Left ventricle myocardium inferior (tissue), 1 donor: ENCODE measurements at regions not wholly inside any gene's neighbourhood (a gene's known extent, or its start where the extent isn't known, plus 50 kb on each side); places are given as distances from the start of the nearest gene placed in this dataset.

ENCODE experiments used
- DNase-seq: peaks from one replicate; pipeline ENCODE4 v3.0.0-alpha.2; 2020
- H3K27ac ChIP-seq: fragments of 200-600 bp; replicated peaks from 2 replicates; pipeline ENCODE4 v1.8.0; 2021
- H3K27me3 ChIP-seq: fragments of 200-600 bp; 2 replicates; pipeline ENCODE4 v1.8.0; 2021; ENCODE audit warnings: low read depth
- H3K36me3 ChIP-seq: fragments of 200-600 bp; 2 replicates; pipeline ENCODE4 v1.8.0; 2021
- H3K4me1 ChIP-seq: fragments of 200-600 bp; 2 replicates; pipeline ENCODE4 v1.8.0; 2021
- H3K4me3 ChIP-seq: fragments of 200-600 bp; 2 replicates; pipeline ENCODE4 v1.8.0; 2021; ENCODE audit warnings: mild to moderate bottlenecking, moderate library complexity
- H3K9me3 ChIP-seq: fragments of 200-600 bp; replicated peaks from 2 replicates; pipeline ENCODE4 v1.8.0; 2021
- intact Hi-C: fragments of 100-400 bp; cut with micrococcal nuclease; formaldehyde crosslinking; loops from one replicate; pipeline ENCODE4 v1.11.0; 2022
- TF ChIP-seq, protein P1 (sequence below): fragments of 200-600 bp; IDR thresholded peaks from 2 replicates; pipeline ENCODE4 v1.8.0; 2021; ENCODE audit warnings: antibody characterized with exemption, mild to moderate bottlenecking, borderline replicate concordance
- donor health status: DM: no; HTN: yes; CAD: no; lungs with severe emphysema.

DNA sequence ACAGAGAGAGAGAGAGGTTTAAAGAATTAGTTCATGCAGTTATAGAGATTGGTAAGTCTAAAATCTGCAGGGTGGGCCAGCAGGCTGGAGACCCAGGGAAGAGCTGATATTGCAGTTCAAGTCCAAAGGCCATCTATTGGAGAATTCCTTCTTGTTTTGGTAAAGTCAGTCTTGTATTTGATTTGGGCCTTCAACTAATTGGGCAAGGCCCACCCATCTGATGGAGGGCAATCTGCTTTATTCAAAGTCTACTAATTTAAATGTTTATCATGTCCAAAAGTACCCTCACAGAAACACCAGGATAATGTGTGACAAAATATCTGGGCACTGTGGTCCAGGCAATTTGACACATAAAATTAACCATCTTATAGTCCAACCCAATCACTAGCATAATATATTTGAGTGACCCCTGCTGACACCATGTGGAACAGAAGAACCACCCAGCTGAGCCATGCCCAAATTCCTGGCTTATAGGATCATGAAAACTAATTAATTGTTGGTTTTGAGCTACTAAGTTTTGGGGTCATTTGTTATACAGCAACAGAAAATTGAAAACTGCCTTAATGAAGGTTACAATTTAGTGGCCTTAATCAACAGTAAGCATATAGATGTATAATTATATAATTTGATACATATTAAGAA, 109.1 kb upstream of the PLXNC1 start:
- H3K4me3 ChIP-seq, result no peak overlapping the region
- intact Hi-C loops, result no loop called here
- peaks cover 15% of the 10 kb centered on the region for H3K9me3 ChIP-seq
- no peak for DNase-seq
- peaks cover 4% of the 10 kb centered on the region for H3K4me1 ChIP-seq
- no peaks in the 10 kb centered on the region for H3K27me3 ChIP-seq
- peak overlapping the region; percentile 22 for H3K27ac ChIP-seq
- no peaks in the 10 kb centered on the region for H3K36me3 ChIP-seq
- TF ChIP-seq, protein P1, sequence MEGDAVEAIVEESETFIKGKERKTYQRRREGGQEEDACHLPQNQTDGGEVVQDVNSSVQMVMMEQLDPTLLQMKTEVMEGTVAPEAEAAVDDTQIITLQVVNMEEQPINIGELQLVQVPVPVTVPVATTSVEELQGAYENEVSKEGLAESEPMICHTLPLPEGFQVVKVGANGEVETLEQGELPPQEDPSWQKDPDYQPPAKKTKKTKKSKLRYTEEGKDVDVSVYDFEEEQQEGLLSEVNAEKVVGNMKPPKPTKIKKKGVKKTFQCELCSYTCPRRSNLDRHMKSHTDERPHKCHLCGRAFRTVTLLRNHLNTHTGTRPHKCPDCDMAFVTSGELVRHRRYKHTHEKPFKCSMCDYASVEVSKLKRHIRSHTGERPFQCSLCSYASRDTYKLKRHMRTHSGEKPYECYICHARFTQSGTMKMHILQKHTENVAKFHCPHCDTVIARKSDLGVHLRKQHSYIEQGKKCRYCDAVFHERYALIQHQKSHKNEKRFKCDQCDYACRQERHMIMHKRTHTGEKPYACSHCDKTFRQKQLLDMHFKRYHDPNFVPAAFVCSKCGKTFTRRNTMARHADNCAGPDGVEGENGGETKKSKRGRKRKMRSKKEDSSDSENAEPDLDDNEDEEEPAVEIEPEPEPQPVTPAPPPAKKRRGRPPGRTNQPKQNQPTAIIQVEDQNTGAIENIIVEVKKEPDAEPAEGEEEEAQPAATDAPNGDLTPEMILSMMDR, result no peak

DNA sequence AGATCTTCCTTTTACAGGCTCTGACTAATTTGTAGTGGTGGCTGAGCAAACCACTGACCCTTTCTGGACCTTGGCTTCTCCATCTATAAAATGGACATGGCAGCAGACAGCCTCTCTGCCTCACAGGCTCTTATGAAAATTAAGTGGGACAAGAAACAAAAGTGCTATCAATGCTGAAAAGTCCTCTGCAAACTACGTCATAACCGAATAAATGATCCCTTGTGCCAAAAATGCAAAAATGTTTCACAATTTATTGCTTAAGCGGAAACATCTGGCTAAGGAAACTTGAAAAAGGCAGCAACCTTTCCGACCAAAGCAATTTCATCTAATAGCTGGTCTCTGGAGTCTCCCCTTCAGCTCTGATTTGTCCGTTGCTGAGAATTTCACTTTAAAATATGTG, 108.5 kb upstream of the PLXNC1 start:
- Histone ChIP-seq H3K27ac (peak overlapping the region; percentile 22), H3K9me3 (peaks cover 15% of the 10 kb centered on the region), H3K4me3 (no peak overlapping the region), H3K27me3 (no peaks in the 10 kb centered on the region), H3K36me3 (no peaks in the 10 kb centered on the region), H3K4me1 (peaks cover 4% of the 10 kb centered on the region)
- TF ChIP-seq, protein P1, result no peak
- intact Hi-C loops, result no loop called here
- no peak for DNase-seq

DNA sequence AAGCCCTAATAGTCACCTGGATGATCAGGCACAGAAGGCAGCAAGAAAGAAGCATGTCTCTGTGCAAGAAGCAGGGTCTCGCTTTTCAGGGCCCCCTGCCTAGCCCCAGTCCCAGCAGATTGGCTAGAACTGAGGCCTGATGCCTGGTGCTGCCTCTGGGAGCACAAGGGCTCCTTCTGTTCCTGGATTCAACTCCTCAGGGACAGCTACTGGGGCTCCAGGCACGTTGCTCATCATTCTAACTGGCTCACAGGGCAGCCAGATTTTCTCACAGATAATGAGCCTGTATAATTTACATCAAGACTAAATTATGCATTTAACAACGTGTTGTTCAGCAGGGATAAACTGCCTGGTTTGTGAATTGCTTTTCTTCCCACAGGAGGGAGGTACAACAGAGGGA, 106.5 kb upstream of the PLXNC1 start:
- TF ChIP-seq, protein P1, result no peak
- no peak overlapping the region for H3K4me3 ChIP-seq
- intact Hi-C loops, result no loop called here
- DNase-seq, result no peak
- H3K4me1 ChIP-seq, result peaks cover 4% of the 10 kb centered on the region
- H3K27me3 ChIP-seq, result no peaks in the 10 kb centered on the region
- H3K36me3 ChIP-seq, result no peaks in the 10 kb centered on the region
- peaks cover 15% of the 10 kb centered on the region for H3K9me3 ChIP-seq
- peak overlapping the region; percentile 33 for H3K27ac ChIP-seq

DNA sequence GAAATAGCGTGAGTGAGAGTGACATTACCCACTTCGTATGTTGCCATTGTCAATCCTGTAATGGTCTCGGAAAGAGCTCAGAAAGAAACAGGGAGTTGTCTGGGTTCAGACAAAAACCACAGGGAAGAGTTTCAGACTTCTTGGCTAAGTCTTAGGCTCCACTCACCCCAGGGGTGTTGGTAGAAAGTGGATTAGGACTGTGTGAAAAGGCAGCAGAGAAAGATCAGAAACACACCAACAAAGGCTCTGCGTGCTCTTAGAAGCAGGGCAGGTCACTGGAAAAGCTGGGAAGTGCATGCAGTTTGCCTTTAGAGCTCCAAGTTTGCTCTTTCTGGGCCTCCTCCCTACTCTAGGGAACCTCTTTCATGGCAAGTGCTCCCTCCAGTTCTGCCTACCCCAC, 106.1 kb upstream of the PLXNC1 start:
- no peaks in the 10 kb centered on the region for H3K36me3 ChIP-seq
- peaks cover 5% of the 10 kb centered on the region for H3K4me1 ChIP-seq
- H3K9me3 ChIP-seq, result peaks cover 15% of the 10 kb centered on the region
- H3K4me3 ChIP-seq, result no peak overlapping the region
- DNase-seq, result no peak
- TF ChIP-seq, protein P1, result no peak
- H3K27ac ChIP-seq, result peak overlapping the region; percentile 33
- intact Hi-C loops, result no loop called here
- H3K27me3 ChIP-seq, result no peaks in the 10 kb centered on the region

DNA sequence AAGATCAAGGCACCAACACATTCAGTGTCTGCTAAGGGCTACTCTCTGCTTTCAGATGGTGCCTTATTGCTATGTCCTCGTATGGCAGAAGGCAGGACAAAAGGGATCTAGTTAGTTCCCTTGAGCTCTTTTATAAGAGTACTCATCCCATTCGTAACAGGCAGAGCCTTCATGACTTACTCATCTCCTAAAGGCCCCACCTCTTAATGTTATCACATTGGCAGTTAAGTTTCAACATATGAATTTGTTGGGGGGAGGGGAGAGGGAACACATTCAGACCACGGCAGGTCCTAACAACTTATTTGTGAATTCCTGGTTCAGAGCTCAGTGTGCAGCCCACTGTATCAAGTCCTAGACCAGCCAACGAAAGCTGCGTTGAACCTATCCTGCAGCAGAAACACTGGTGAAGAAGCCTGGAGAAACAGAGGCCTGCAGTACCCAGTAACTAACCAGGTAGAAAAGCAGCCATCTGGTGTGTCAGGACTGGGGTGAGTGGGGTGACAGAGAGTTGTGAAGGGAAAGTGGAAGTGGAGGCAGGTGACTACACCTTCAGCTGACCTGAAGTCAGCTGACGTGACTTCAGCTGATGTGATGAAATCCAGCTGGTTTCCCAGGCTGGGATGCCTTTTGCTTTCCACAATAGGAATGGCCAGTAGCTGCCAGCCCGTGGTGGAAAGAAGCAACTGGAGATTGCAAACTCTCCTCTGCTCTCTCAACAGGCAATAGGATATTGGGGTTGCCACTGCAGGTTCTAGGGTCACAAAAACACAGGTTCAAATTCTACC, 101.6 kb upstream of the PLXNC1 start:
- DNase-seq, result no peak
- H3K36me3 ChIP-seq, result no peaks in the 10 kb centered on the region
- intact Hi-C loops, result no loop called here
- no peaks in the 10 kb centered on the region for H3K27me3 ChIP-seq
- peaks cover 19% of the 10 kb centered on the region for H3K4me1 ChIP-seq
- H3K4me3 ChIP-seq, result no peak overlapping the region
- peak overlapping the region; percentile 77 for H3K27ac ChIP-seq
- TF ChIP-seq, protein P1, result no peak
- H3K9me3 ChIP-seq, result no peaks in the 10 kb centered on the region
